Activated T-cell treated with anti-CD3 and anti-CD28 coated beads, Interleukin-2, amount 50 U/mL, for 1 hour (primary cell): ENCODE measurements at regions not wholly inside any gene's neighbourhood (a gene's known extent, or its start where the extent isn't known, plus 50 kb on each side); places are given as distances from the start of the nearest gene placed in this dataset.
"Not testable (repeated sequence)": the region's sequence is repeated elsewhere in the genome, so short reads cannot be mapped to it uniquely, and the experiment has no call there.

Source experiments
- DNase-seq: peaks from one replicate; pipeline ENCODE4 v3.0.0-alpha.2; 2020

- no peak for DNase-seq
Observed at GRCh38 chr2:173550143-173550542, 195.5 kb downstream of the CDCA7 start.

- DNase-seq, result no peak
Observed at GRCh38 chr2:173552531-173552930, 197.9 kb downstream of the CDCA7 start.

GRCh38 chr2:173553593-173553992 lies 198.9 kb downstream of the CDCA7 start:
- no peak for DNase-seq

GRCh38 chr2:173555833-173556232 lies 201.2 kb downstream of the CDCA7 start:
- DNase-seq, result no peak

GRCh38 chr2:173556816-173557215 lies 202.1 kb downstream of the CDCA7 start:
- DNase-seq, result no peak

- DNase-seq, result no peak
Observed at GRCh38 chr2:173557497-173557896, 202.8 kb downstream of the CDCA7 start.

GRCh38 chr2:173567493-173567892 lies 212.8 kb downstream of the CDCA7 start:
- DNase-seq, result no peak

GRCh38 chr2:173568054-173568453 lies 213.4 kb downstream of the CDCA7 start:
- no peak for DNase-seq

GRCh38 chr2:173571021-173571821 lies 216.5 kb downstream of the CDCA7 start:
- DNase-seq, result no peak

- no peak for DNase-seq
Observed at GRCh38 chr2:173571887-173572680, 217.4 kb downstream of the CDCA7 start.

GRCh38 chr2:173572848-173573247 lies 218.2 kb downstream of the CDCA7 start:
- no peak for DNase-seq

GRCh38 chr2:173573782-173574181 lies 219.1 kb downstream of the CDCA7 start:
- not testable (repeated sequence) for DNase-seq

- no peak for DNase-seq
Observed at GRCh38 chr2:173574324-173575112, 219.8 kb downstream of the CDCA7 start.

- DNase-seq, result no peak
Observed at GRCh38 chr2:173578404-173579107, 223.9 kb downstream of the CDCA7 start.

GRCh38 chr2:173580351-173580750 lies 225.7 kb downstream of the CDCA7 start:
- no peak for DNase-seq

- no peak for DNase-seq
Observed at GRCh38 chr2:173580956-173581355, 226.3 kb downstream of the CDCA7 start.

GRCh38 chr2:173583196-173583595 lies 228.5 kb downstream of the CDCA7 start:
- DNase-seq, result no peak

- no peak for DNase-seq
Observed at GRCh38 chr2:173584000-173584399, 229.3 kb downstream of the CDCA7 start.

- no peak for DNase-seq
Observed at GRCh38 chr2:173584676-173585458, 230.2 kb downstream of the CDCA7 start.

- DNase-seq, result no peak
Observed at GRCh38 chr2:173588931-173589369, 234.3 kb downstream of the CDCA7 start.

GRCh38 chr2:173589604-173590275 lies 235.1 kb downstream of the CDCA7 start:
- no peak for DNase-seq
